HepG2 (cell line): ENCODE measurements at regions not wholly inside any gene's neighbourhood (a gene's known extent, or its start where the extent isn't known, plus 50 kb on each side); places are given as distances from the start of the nearest gene placed in this dataset.

Source experiments
- ATAC-seq: fragments of 200-7000 bp; cut with Tn5 transposase; 3 replicates; pipeline ENCODE4 v1.9.1; 2020; ENCODE audit warnings: mild to moderate bottlenecking, moderate library complexity
- BruUV-seq: library from RNA; stranded (reverse); fragments of 400-500 nt; replicated peaks from 2 replicates; lab custom pipeline; 2021; lab: Mats Ljungman, UMichigan
- CTCF ChIA-PET: fragments of 300-600 bp; formaldehyde crosslinking; extraction: SDS; loops from one replicate; lab custom pipeline; 2021; ENCODE audit warnings: low total read pairs, inconsistent platforms, low intra/inter-chr PET ratio; lab: Yijun Ruan, JAX
- POLR2A ChIA-PET: fragments of 350-600 bp; sonication (Branson Sonifier 250); formaldehyde crosslinking; loops from one replicate; lab custom pipeline; 2020; ENCODE audit warnings: antibody characterized with exemption, inconsistent platforms; lab: Yijun Ruan, JAX
- DNase-seq: peaks from one replicate; pipeline ENCODE4 v3.0.0-alpha.2; 2015; ENCODE audit warnings: low spot score
- FAIRE-seq: peaks from 3 replicates; lab custom pipeline; 2011; peaks lifted over from hg19 to GRCh38; lab: Jason Lieb, UNC
- H2AFZ ChIP-seq: one replicate; pipeline ENCODE4 v1.6.1; 2011; ENCODE audit warnings: low read length, inconsistent platforms
- H3K27ac ChIP-seq: fragments of 300-600 bp; 3 replicates; pipeline ENCODE4 v1.8.0; 2011; ENCODE audit warnings: mixed run types, mild to moderate bottlenecking, mixed read lengths, low read length, inconsistent platforms; ENCODE audit not compliant: insufficient read depth; ENCODE audit errors: extremely low read length
- H3K27me3 ChIP-seq, 2 experiments: fragments of 200-600 bp in 1 of 2; 2 replicates in 1 of 2; 3 replicates in 1 of 2; pipeline versions ENCODE4 v1.6.0 to v1.8.0; 2011; ENCODE audit warnings: low read length in 2 of 2, mild to moderate bottlenecking in 2 of 2, moderate library complexity in 2 of 2, inconsistent platforms in 1 of 2; ENCODE audit not compliant: insufficient read depth in 2 of 2, control insufficient read depth in 1 of 2
- H3K36me3 ChIP-seq, 2 experiments: fragments of 200-600 bp in 1 of 2; replicated peaks in 1 of 2; 2 replicates in 1 of 2; 3 replicates in 1 of 2; pipeline versions ENCODE4 v1.5.1 to v1.8.0; 2011; ENCODE audit warnings: low read length in 2 of 2, inconsistent platforms in 1 of 2; ENCODE audit not compliant: insufficient read depth in 2 of 2, control insufficient read depth in 1 of 2
- H3K4me1 ChIP-seq: 2 replicates; pipeline ENCODE4 v1.5.1; 2012; ENCODE audit warnings: low read length, inconsistent platforms; ENCODE audit not compliant: insufficient read depth
- H3K4me2 ChIP-seq: 2 replicates; pipeline ENCODE4 v1.6.0; 2011; ENCODE audit warnings: low read depth, low read length, inconsistent platforms
- H3K4me3 ChIP-seq, 3 experiments: fragments of 200-600 bp in 1 of 3; sonication (generic), shearing (Covaris generic) in 1 of 3; replicated peaks in 1 of 3; 2 replicates each; pipeline ENCODE4 v1.5.1; 2011 to 2016; ENCODE audit warnings: low read length in 3 of 3, inconsistent platforms in 2 of 3, low read depth in 2 of 3, mild to moderate bottlenecking in 2 of 3, control low read depth in 1 of 3, mixed read lengths in 1 of 3; ENCODE audit not compliant: insufficient read depth in 1 of 3
- H3K79me2 ChIP-seq: one replicate; pipeline ENCODE4 v1.6.1; 2011; ENCODE audit warnings: low read length, inconsistent platforms; ENCODE audit not compliant: insufficient read depth
- H3K9ac ChIP-seq: 2 replicates; pipeline ENCODE4 v1.6.0; 2011; ENCODE audit warnings: mild to moderate bottlenecking, low read depth, low read length, inconsistent platforms; ENCODE audit not compliant: insufficient read depth
- H3K9me3 ChIP-seq: 2 replicates; pipeline ENCODE4 v1.5.1; 2012; ENCODE audit warnings: mild to moderate bottlenecking, low read length
- H4K20me1 ChIP-seq: 2 replicates; pipeline ENCODE4 v1.6.0; 2011; ENCODE audit warnings: inconsistent platforms, mild to moderate bottlenecking, low read length, moderate library complexity; ENCODE audit not compliant: insufficient read depth
- BRD4 ChIP-seq: sonication (generic); formaldehyde crosslinking; IDR thresholded peaks from 2 replicates; pipeline ENCODE4 v1.4.0; 2020; ENCODE audit warnings: missing genetic modification reagents
- GABPB1 ChIP-seq: IDR thresholded peaks from 2 replicates; pipeline ENCODE4 v1.6.1; 2016; ENCODE audit warnings: mild to moderate bottlenecking, missing genetic modification reagents, moderate library complexity, missing compliant biosample characterization
- IKZF1 ChIP-seq: fragments of 450-650 bp; IDR thresholded peaks from 2 replicates; pipeline ENCODE4 v1.7.1; 2016
- IRX3 ChIP-seq: sonication (generic); formaldehyde crosslinking; IDR thresholded peaks from 2 replicates; pipeline ENCODE4 v1.8.1; 2023; ENCODE audit warnings: mild to moderate bottlenecking, low read depth, missing genetic modification reagents, borderline replicate concordance
- MAF1 ChIP-seq: sonication (generic); formaldehyde crosslinking; IDR thresholded peaks from 2 replicates; pipeline ENCODE4 v1.5.0; 2020; ENCODE audit warnings: missing genetic modification reagents, borderline replicate concordance
- NR3C1 ChIP-seq: sonication (generic); formaldehyde crosslinking; IDR thresholded peaks from 2 replicates; pipeline ENCODE4 v1.4.0; 2020; ENCODE audit warnings: missing genetic modification reagents
- ZNF232 ChIP-seq: sonication (generic); formaldehyde crosslinking; IDR thresholded peaks from 2 replicates; pipeline ENCODE4 v1.4.0; 2020; ENCODE audit warnings: missing genetic modification reagents, borderline replicate concordance
- ZNF24 ChIP-seq: fragments of 450-650 bp; IDR thresholded peaks from 2 replicates; pipeline ENCODE4 v1.6.1; 2017; ENCODE audit warnings: antibody characterized with exemption, mild to moderate bottlenecking
- ZNF251 ChIP-seq: sonication (generic); formaldehyde crosslinking; IDR thresholded peaks from 2 replicates; pipeline ENCODE4 v1.9.0; 2021; ENCODE audit warnings: mild to moderate bottlenecking, missing genetic modification reagents
- ZNF572 ChIP-seq: sonication (generic); formaldehyde crosslinking; IDR thresholded peaks from 2 replicates; pipeline ENCODE4 v1.5.1; 2020; ENCODE audit warnings: mild to moderate bottlenecking, missing genetic modification reagents
- ZNF773 ChIP-seq: sonication (generic); formaldehyde crosslinking; IDR thresholded peaks from 2 replicates; pipeline ENCODE4 v1.4.0; 2020; ENCODE audit warnings: missing genetic modification reagents, borderline replicate concordance
- WGBS: methylation state at CpG from one replicate; pipeline ENCODE4 v1.1.6; 2017; ENCODE audit warnings: low lambda C conversion rate; 5-methylcytosine and 5-hydroxymethylcytosine counted together
- in situ Hi-C: cut with HindIII; loops from 2 replicates; pipeline ENCODE4 v1.10.0; 2017; ENCODE audit warnings: low pct_unique_long_range_greater_than_20kb; ENCODE audit not compliant: extremely low pct_ligation_motif_present
- intact Hi-C: fragments of 100-400 bp; cut with micrococcal nuclease; formaldehyde crosslinking; loops from one replicate; pipeline ENCODE4 v1.10.0; 2022; ENCODE audit not compliant: unreplicated experiment
- TF ChIP-seq, protein P1 (sequence below): sonication (generic); formaldehyde crosslinking; IDR thresholded peaks from 2 replicates; pipeline ENCODE4 v1.4.0; 2020; ENCODE audit warnings: low read depth, missing genetic modification reagents
- TF ChIP-seq, protein P2 (sequence below), 2 experiments: sonication (generic) in 1 of 2; formaldehyde crosslinking in 1 of 2; IDR thresholded peaks; 2 replicates each; pipeline versions ENCODE4 v1.5.1 to v1.6.1; 2011 to 2020; ENCODE audit warnings: borderline replicate concordance in 1 of 2, low read depth in 1 of 2, low read length in 1 of 2, mild to moderate bottlenecking in 1 of 2, missing genetic modification reagents in 1 of 2, moderate library complexity in 1 of 2

DNA sequence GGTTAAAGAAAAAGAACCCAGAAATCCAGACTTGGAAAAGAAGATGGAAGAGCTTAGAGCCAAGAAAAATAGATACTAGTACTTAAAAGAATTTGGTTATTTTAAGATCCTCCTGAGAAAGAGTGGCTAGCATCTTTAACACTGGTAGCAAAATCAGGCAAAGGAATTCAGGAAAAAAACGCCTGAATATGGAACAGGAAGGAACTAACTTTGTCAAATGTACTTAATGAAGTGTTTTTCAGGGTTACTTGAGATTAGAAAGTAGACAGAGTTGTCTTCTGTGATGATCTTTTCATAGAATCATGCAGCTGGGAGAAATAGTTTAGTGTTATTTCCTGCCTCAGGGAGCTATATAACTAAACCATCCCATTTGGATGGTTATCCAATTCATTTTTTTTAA is 50.8 kb upstream of the SASH1 start:
- in situ Hi-C loops (no loop called here), intact Hi-C loops (no loop called here)
- Histone ChIP-seq H3K4me2 (no peak overlapping the region), H3K9ac (no peak overlapping the region), H3K27me3 (peaks cover 1 to 17% of the 10 kb centered on the region in 2 experiments; a peak in 1 of 5 replicates), H2AFZ (no peak overlapping the region), H3K79me2 (no peaks in the 10 kb centered on the region), H3K4me3 (no peak overlapping the region), H3K9me3 (no peaks in the 10 kb centered on the region), H3K4me1 (no peaks in the 10 kb centered on the region), H4K20me1 (no peaks in the 10 kb centered on the region), H3K27ac (no peak overlapping the region), H3K36me3 (no peaks in the 10 kb centered on the region)
- TF ChIP-seq ZNF232 (CRISPR knock-in tag) = no peak
- TF ChIP-seq IKZF1 = no peak
- TF ChIP-seq ZNF251 (CRISPR knock-in tag) = no peak
- TF ChIP-seq, protein P1, sequence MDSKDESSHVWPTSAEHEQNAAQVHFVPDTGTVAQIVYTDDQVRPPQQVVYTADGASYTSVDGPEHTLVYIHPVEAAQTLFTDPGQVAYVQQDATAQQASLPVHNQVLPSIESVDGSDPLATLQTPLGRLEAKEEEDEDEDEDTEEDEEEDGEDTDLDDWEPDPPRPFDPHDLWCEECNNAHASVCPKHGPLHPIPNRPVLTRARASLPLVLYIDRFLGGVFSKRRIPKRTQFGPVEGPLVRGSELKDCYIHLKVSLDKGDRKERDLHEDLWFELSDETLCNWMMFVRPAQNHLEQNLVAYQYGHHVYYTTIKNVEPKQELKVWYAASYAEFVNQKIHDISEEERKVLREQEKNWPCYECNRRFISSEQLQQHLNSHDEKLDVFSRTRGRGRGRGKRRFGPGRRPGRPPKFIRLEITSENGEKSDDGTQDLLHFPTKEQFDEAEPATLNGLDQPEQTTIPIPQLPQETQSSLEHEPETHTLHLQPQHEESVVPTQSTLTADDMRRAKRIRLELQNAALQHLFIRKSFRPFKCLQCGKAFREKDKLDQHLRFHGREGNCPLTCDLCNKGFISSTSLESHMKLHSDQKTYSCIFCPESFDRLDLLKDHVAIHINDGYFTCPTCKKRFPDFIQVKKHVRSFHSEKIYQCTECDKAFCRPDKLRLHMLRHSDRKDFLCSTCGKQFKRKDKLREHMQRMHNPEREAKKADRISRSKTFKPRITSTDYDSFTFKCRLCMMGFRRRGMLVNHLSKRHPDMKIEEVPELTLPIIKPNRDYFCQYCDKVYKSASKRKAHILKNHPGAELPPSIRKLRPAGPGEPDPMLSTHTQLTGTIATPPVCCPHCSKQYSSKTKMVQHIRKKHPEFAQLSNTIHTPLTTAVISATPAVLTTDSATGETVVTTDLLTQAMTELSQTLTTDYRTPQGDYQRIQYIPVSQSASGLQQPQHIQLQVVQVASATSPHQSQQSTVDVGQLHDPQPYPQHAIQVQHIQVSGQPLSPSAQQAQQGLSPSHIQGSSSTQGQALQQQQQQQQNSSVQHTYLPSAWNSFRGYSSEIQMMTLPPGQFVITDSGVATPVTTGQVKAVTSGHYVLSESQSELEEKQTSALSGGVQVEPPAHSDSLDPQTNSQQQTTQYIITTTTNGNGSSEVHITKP (CRISPR knock-in tag) = no peak
- no peak for TF ChIP-seq BRD4 (CRISPR knock-in tag)
- TF ChIP-seq IRX3 (CRISPR knock-in tag) = no peak
- no peak for TF ChIP-seq NR3C1 (CRISPR knock-in tag)
- no peak for TF ChIP-seq ZNF572 (CRISPR knock-in tag)
- TF ChIP-seq MAF1 (CRISPR knock-in tag) = no peak
- TF ChIP-seq ZNF24 = no peak
- TF ChIP-seq ZNF773 (CRISPR knock-in tag) = no peak
- TF ChIP-seq, protein P2, sequence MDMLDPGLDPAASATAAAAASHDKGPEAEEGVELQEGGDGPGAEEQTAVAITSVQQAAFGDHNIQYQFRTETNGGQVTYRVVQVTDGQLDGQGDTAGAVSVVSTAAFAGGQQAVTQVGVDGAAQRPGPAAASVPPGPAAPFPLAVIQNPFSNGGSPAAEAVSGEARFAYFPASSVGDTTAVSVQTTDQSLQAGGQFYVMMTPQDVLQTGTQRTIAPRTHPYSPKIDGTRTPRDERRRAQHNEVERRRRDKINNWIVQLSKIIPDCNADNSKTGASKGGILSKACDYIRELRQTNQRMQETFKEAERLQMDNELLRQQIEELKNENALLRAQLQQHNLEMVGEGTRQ (IDR thresholded peaks at IDR 0.05; ENCODE audit: low read depth, low read length) = no peak
- TF ChIP-seq, protein P2 (CRISPR knock-in tag; IDR thresholded peaks at IDR 0.05; ENCODE audit: borderline replicate concordance) = no peak
- TF ChIP-seq GABPB1 (CRISPR knock-in tag) = no peak
- no TSS peak for BruUV-seq
- DNase-seq = no peak
- FAIRE-seq = no peak
- ATAC-seq = no peak
- ChIA-PET POLR2A (no interaction called here), CTCF (no interaction called here)
- WGBS = 24% methylated on average over 1 of the region's 1 CpG
